ENCODE measurements at regions not wholly inside any gene's neighbourhood (a gene's known extent, or its start where the extent isn't known, plus 50 kb on each side); places are given as distances from the start of the nearest gene placed in this dataset.

DNA sequence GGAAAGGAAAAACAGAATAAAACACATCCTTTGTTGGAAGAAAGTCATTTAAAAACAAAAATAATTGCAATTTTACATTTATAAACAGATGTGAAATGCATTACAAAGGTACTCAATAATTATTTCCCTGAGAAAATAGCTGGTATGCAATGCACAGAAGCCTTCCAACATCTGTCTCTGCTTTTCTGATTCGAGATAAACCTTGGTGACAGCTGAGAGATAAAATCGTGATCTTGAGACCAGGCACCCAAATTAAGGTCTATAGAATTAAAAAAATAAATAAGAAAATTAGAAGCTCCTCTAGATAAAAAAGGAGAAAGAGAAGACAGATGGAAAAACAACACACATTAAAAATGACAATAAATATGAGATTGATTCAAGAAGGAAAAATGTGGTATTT is 544.0 kb downstream of the SPRY1 start:
- H3K36me3 Mint-ChIP-seq (ENCODE audit: low read depth) = no peaks in the 10 kb centered on the region
- no peaks in the 10 kb centered on the region for H3K27me3 Mint-ChIP-seq (ENCODE audit: low read depth)
- no peaks in the 10 kb centered on the region for H3K9me3 Mint-ChIP-seq
- H3K4me3 Mint-ChIP-seq (ENCODE audit: low read depth) = no peak overlapping the region
- DNase-seq (ENCODE audit: low spot score) = no peak
- intact Hi-C loops (cut with micrococcal nuclease) = no loop called here
- no peak overlapping the region for H3K27ac Mint-ChIP-seq
- no peaks in the 10 kb centered on the region for H3K4me1 Mint-ChIP-seq (ENCODE audit: low read depth)

- H3K4me3 Mint-ChIP-seq (ENCODE audit: low read depth) = no peak overlapping the region
- intact Hi-C loops (cut with micrococcal nuclease) = no loop called here
- H3K36me3 Mint-ChIP-seq (ENCODE audit: low read depth) = no peaks in the 10 kb centered on the region
- H3K27me3 Mint-ChIP-seq (ENCODE audit: low read depth) = no peaks in the 10 kb centered on the region
- H3K9me3 Mint-ChIP-seq = no peaks in the 10 kb centered on the region
- DNase-seq (ENCODE audit: low spot score) = no peak
- no peak overlapping the region for H3K27ac Mint-ChIP-seq
- H3K4me1 Mint-ChIP-seq (ENCODE audit: low read depth) = no peaks in the 10 kb centered on the region
Measured at GRCh38 chr4:123941306-123941705, 544.7 kb downstream of the SPRY1 start.

- DNase-seq (ENCODE audit: low spot score) = no peak
- Mint-ChIP-seq H3K4me1 (ENCODE audit: low read depth) (no peaks in the 10 kb centered on the region), H3K36me3 (ENCODE audit: low read depth) (no peaks in the 10 kb centered on the region), H3K27ac (no peak overlapping the region), H3K27me3 (ENCODE audit: low read depth) (no peaks in the 10 kb centered on the region), H3K4me3 (ENCODE audit: low read depth) (no peak overlapping the region), H3K9me3 (no peaks in the 10 kb centered on the region)
- intact Hi-C loops (cut with micrococcal nuclease) = no loop called here
Measured at GRCh38 chr4:123943976-123944375, 547.4 kb downstream of the SPRY1 start.

- Mint-ChIP-seq H3K27ac (no peak overlapping the region), H3K4me1 (ENCODE audit: low read depth) (no peaks in the 10 kb centered on the region), H3K4me3 (ENCODE audit: low read depth) (no peak overlapping the region), H3K9me3 (no peaks in the 10 kb centered on the region), H3K27me3 (ENCODE audit: low read depth) (no peaks in the 10 kb centered on the region), H3K36me3 (ENCODE audit: low read depth) (no peaks in the 10 kb centered on the region)
- no peak for DNase-seq (ENCODE audit: low spot score)
- intact Hi-C loops (cut with micrococcal nuclease) = no loop called here
Measured at GRCh38 chr4:123945301-123945700, 548.7 kb downstream of the SPRY1 start.

GRCh38 chr4:123950530-123950929 is 553.9 kb downstream of the SPRY1 start:
- Mint-ChIP-seq H3K4me3 (ENCODE audit: low read depth) (no peak overlapping the region), H3K27me3 (ENCODE audit: low read depth) (no peaks in the 10 kb centered on the region), H3K4me1 (ENCODE audit: low read depth) (no peaks in the 10 kb centered on the region), H3K9me3 (no peaks in the 10 kb centered on the region), H3K27ac (no peak overlapping the region), H3K36me3 (ENCODE audit: low read depth) (no peaks in the 10 kb centered on the region)
- DNase-seq (ENCODE audit: low spot score) = no peak
- intact Hi-C loops (cut with micrococcal nuclease) = no loop called here

DNA sequence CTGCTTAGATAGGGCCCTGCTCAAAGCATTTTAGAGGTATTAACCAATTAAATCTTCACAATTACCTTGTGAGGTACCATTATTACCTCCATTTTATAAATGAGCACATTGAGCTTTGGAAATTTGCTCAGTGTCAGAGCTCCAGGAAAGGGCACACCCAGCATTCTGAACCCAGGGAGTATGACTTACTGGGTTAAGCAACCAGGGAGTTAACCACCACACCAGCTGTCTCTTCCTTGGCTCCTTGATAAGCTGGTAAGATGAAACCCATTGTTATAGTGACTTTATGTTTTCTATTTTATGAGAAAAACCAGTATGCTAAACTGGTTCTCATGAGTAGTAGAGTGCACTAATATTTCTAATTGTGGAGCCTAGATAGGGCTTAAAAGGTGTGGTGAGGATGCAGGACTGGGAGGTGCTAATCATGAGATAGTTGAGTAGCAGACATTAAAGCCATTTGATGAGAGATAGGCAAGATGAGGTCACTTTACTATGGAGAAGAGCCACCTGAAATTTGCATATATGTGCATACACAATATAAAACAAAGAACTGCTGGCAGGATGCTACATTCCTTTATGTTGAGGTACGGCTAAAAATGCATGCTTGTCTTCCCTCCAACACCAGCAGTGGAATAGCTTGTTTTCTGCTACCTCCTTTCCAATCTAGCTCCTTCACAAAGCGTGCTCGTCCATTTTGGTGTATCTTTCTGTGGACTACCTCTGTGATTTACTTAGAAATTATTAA is 556.1 kb downstream of the SPRY1 start:
- no peaks in the 10 kb centered on the region for H3K9me3 Mint-ChIP-seq
- no peak for DNase-seq (ENCODE audit: low spot score)
- no peak overlapping the region for H3K27ac Mint-ChIP-seq
- no peaks in the 10 kb centered on the region for H3K27me3 Mint-ChIP-seq (ENCODE audit: low read depth)
- H3K4me1 Mint-ChIP-seq (ENCODE audit: low read depth) = no peaks in the 10 kb centered on the region
- H3K36me3 Mint-ChIP-seq (ENCODE audit: low read depth) = no peaks in the 10 kb centered on the region
- intact Hi-C loops (cut with micrococcal nuclease) = no loop called here
- H3K4me3 Mint-ChIP-seq (ENCODE audit: low read depth) = no peak overlapping the region

DNA sequence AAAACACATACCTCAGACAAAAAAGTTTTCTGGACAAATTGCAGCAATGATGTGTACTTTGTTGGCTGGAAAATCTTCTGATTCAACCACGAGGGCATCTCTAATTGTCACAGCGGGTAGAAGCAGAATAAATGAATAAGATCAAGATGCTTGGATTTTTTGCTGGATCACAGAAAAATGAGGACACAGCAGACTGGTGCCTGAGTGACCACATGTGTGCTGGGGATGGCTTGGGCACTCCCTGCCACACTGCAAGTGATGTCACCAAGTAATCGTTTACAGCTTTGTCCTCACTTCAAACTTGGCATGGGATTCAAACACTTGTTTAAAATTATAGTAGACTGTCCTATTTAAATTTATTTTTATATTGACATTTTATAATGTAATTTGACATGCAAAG is 557.0 kb downstream of the SPRY1 start:
- no peak overlapping the region for H3K4me3 Mint-ChIP-seq (ENCODE audit: low read depth)
- H3K4me1 Mint-ChIP-seq (ENCODE audit: low read depth) = no peaks in the 10 kb centered on the region
- no peaks in the 10 kb centered on the region for H3K9me3 Mint-ChIP-seq
- DNase-seq (ENCODE audit: low spot score) = no peak
- no peaks in the 10 kb centered on the region for H3K36me3 Mint-ChIP-seq (ENCODE audit: low read depth)
- no peak overlapping the region for H3K27ac Mint-ChIP-seq
- H3K27me3 Mint-ChIP-seq (ENCODE audit: low read depth) = no peaks in the 10 kb centered on the region
- intact Hi-C loops (cut with micrococcal nuclease) = no loop called here

DNA sequence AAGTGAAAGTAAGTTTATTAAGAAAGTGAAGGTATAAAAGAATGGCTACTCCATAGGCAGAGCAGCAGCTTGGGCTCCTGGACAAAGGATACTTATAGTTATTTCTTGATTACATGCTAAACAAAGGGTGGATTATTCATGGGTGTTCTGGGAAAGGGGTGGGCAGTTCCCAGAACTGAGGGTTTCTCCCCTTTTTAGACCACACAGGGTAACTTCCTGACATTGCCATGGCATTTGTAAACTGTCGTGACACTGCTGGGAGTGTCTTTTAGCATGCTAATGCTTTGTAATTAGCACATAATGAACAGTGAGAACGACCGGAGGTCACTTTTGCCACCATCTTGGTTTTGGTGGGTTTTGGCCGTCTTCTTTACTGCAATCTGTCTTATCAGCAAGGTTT is 557.6 kb downstream of the SPRY1 start:
- intact Hi-C loops (cut with micrococcal nuclease) = no loop called here
- Mint-ChIP-seq H3K36me3 (ENCODE audit: low read depth) (no peaks in the 10 kb centered on the region), H3K4me1 (ENCODE audit: low read depth) (no peaks in the 10 kb centered on the region), H3K27ac (no peak overlapping the region), H3K4me3 (ENCODE audit: low read depth) (no peak overlapping the region), H3K27me3 (ENCODE audit: low read depth) (no peaks in the 10 kb centered on the region), H3K9me3 (no peaks in the 10 kb centered on the region)
- DNase-seq (ENCODE audit: low spot score) = no peak

DNA sequence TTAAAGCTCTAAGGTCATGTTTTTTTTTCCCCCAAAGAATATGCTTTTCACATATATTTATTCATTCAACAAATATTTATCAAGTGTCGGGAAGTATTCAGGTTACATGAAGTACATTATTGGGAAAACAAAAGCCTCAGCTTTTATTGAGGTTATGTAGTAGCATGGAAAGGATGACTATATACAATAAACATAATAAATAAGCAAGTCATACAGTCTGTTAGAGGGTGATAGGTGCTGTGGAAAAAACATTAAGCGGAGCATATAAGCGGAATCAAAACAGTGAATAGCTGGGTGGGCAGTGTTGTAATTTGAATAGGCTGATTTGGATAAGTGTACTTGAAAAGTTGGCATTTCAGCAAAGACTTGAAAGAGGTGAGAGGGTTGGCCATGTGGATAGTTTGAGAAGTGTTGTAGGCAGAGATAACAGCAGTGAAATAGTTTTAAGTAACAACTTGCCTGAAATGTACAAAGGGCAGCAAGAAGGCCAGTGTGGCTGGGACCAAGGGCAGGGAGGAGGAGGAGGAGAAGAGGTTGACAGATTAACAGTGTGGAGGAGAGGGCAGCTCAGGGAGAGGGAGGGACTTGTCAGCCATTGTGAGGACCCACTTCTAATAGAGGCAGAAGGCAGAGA is 558.7 kb downstream of the SPRY1 start:
- Mint-ChIP-seq H3K9me3 (no peaks in the 10 kb centered on the region), H3K27me3 (ENCODE audit: low read depth) (no peaks in the 10 kb centered on the region), H3K4me1 (ENCODE audit: low read depth) (no peaks in the 10 kb centered on the region), H3K36me3 (ENCODE audit: low read depth) (no peaks in the 10 kb centered on the region), H3K27ac (no peak overlapping the region), H3K4me3 (ENCODE audit: low read depth) (no peak overlapping the region)
- DNase-seq (ENCODE audit: low spot score) = no peak
- intact Hi-C loops (cut with micrococcal nuclease) = no loop called here

DNA sequence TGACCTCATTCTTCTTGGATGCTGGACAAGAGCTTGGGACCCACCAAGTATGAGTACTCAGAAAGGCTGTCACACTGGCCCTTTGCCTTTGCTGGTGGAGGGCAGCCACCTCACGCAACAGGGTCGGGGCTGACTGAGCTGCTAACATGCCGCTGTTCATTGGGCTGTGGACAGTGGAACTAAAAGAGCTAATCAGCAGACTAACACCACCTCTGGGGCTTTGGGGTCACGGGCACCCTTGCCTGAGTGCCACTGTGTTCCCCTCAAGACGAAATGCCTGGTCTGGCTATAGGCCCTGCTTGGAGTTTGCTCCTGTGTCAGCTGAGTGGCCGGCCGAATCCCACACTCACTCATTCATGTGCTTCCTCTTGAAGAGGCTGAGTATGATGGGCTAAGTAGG is 559.6 kb downstream of the SPRY1 start:
- DNase-seq (ENCODE audit: low spot score) = no peak
- intact Hi-C loops (cut with micrococcal nuclease) = no loop called here
- Mint-ChIP-seq H3K36me3 (ENCODE audit: low read depth) (no peaks in the 10 kb centered on the region), H3K4me1 (ENCODE audit: low read depth) (no peaks in the 10 kb centered on the region), H3K4me3 (ENCODE audit: low read depth) (no peak overlapping the region), H3K9me3 (no peaks in the 10 kb centered on the region), H3K27me3 (ENCODE audit: low read depth) (no peaks in the 10 kb centered on the region), H3K27ac (no peak overlapping the region)

DNA sequence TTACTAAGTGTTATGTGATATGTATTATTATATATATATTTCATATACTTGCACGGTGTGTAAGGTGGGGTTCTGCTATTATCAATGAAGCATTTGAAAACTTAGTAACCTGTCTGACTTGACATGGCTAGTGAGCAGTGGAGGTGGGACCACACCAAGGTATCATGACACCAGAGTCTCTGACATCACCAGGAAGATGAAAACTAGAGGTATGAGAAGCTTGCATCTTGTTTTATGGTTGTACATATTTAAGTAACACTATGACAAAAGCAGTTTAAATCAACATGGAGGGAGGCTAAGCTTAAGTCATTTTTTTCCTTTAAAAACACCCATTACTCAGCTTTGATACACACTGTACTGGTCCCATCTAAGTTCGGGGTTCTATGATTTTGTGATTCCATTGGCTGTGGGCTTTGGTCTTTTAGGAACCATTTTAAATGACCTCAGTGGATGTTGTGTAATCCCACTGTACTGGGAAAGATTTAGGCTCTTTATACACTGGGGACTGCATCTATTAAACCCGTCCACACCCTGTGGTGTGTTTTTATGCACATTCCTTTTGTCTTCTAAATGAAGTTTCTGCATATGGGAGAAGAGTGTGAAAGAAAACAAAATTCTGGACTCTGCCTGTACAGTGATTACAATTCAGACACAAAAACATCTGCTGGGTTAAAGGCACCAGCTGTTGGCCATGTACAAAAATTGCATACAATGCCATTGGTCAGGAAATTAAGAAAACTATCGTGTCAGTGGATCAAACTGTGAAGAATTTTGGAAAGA is 570.6 kb downstream of the SPRY1 start:
- Mint-ChIP-seq H3K9me3 (no peaks in the 10 kb centered on the region), H3K27ac (no peak overlapping the region), H3K36me3 (ENCODE audit: low read depth) (no peaks in the 10 kb centered on the region), H3K27me3 (ENCODE audit: low read depth) (no peaks in the 10 kb centered on the region), H3K4me1 (ENCODE audit: low read depth) (no peaks in the 10 kb centered on the region), H3K4me3 (ENCODE audit: low read depth) (no peak overlapping the region)
- intact Hi-C loops (cut with micrococcal nuclease) = no loop called here
- DNase-seq (ENCODE audit: low spot score) = no peak

GRCh38 chr4:123972031-123972430 is 575.4 kb downstream of the SPRY1 start:
- H3K27ac Mint-ChIP-seq = no peak overlapping the region
- H3K9me3 Mint-ChIP-seq = no peaks in the 10 kb centered on the region
- no peaks in the 10 kb centered on the region for H3K4me1 Mint-ChIP-seq (ENCODE audit: low read depth)
- no peak overlapping the region for H3K4me3 Mint-ChIP-seq (ENCODE audit: low read depth)
- no peaks in the 10 kb centered on the region for H3K36me3 Mint-ChIP-seq (ENCODE audit: low read depth)
- intact Hi-C loops (cut with micrococcal nuclease) = no loop called here
- no peaks in the 10 kb centered on the region for H3K27me3 Mint-ChIP-seq (ENCODE audit: low read depth)
- no peak for DNase-seq (ENCODE audit: low spot score)

All from activated T-helper 2 cell treated with anti-CD3 and anti-CD28 coated beads, Interferon-gamma antibody, Interleukin-2, Interleukin-4, amounts not matched to agents 10 μg/mL and 5 μg/mL and 100 μg/mL, durations not matched to agents 14 hours and 24 hours and 36 hours (primary cell).